Thymus (tissue), 11 donors: ENCODE measurements at regions not wholly inside any gene's neighbourhood (a gene's known extent, or its start where the extent isn't known, plus 50 kb on each side); places are given as distances from the start of the nearest gene placed in this dataset.

Experiments used
- DNase-seq, 9 donors: peaks; one replicate each; pipeline ENCODE4 v3.0.0-alpha.2; 2013; ENCODE audit warnings: low spot score in 9 of 9, low read depth in 6 of 9, missing footprints in 1 of 9
- H3K27ac ChIP-seq, 2 donors: one replicate each; pipeline ENCODE4 v1.5.1; 2013; ENCODE audit warnings: control low read depth in 1 of 2, low read depth in 1 of 2, low read length in 1 of 2, mild to moderate bottlenecking in 1 of 2, moderate library complexity in 1 of 2
- H3K27me3 ChIP-seq, 2 donors: one replicate each; pipeline ENCODE4 v1.5.1; 2013; ENCODE audit warnings: low read length in 1 of 2; ENCODE audit not compliant: control insufficient read depth in 2 of 2, insufficient read depth in 1 of 2
- H3K36me3 ChIP-seq, 2 donors: one replicate each; pipeline ENCODE4 v1.5.1; 2013; ENCODE audit warnings: low read length in 1 of 2, mild to moderate bottlenecking in 1 of 2, moderate library complexity in 1 of 2; ENCODE audit not compliant: control insufficient read depth in 2 of 2, insufficient read depth in 2 of 2
- H3K4me1 ChIP-seq, 2 donors: one replicate each; pipeline ENCODE4 v1.5.1; 2013; ENCODE audit warnings: low read length in 2 of 2; ENCODE audit not compliant: control insufficient read depth in 2 of 2, insufficient read depth in 2 of 2
- H3K4me3 ChIP-seq, 2 donors: one replicate each; pipeline ENCODE4 v1.5.1; 2013; ENCODE audit warnings: low read length in 2 of 2, control low read depth in 1 of 2, mild to moderate bottlenecking in 1 of 2
- H3K9me3 ChIP-seq, 2 donors: one replicate each; pipeline ENCODE4 v1.5.1; 2013; ENCODE audit warnings: low read length in 1 of 2, mild to moderate bottlenecking in 1 of 2; ENCODE audit not compliant: control insufficient read depth in 2 of 2, insufficient read depth in 1 of 2
- WGBS: extraction: QIAGEN DNeasy Blood & Tissue Kit; methylation state at CpG from one replicate; pipeline ENCODE4 v1.1.7; 2013; 5-methylcytosine and 5-hydroxymethylcytosine counted together
- donor health status: healthy.

- Histone ChIP-seq H3K27me3 (no peaks in the 10 kb centered on the region), H3K27ac (no peak overlapping the region), H3K4me1 (no peaks in the 10 kb centered on the region), H3K36me3 (no peaks in the 10 kb centered on the region), H3K4me3 (no peak overlapping the region), H3K9me3 (no peaks in the 10 kb centered on the region)
- 83% methylated on average over 2 of the region's 2 CpGs for WGBS
- no peak for DNase-seq
These were observed 304.4 kb upstream of the SMC2 start for GRCh38 chr9:103789686-103790085.

DNA sequence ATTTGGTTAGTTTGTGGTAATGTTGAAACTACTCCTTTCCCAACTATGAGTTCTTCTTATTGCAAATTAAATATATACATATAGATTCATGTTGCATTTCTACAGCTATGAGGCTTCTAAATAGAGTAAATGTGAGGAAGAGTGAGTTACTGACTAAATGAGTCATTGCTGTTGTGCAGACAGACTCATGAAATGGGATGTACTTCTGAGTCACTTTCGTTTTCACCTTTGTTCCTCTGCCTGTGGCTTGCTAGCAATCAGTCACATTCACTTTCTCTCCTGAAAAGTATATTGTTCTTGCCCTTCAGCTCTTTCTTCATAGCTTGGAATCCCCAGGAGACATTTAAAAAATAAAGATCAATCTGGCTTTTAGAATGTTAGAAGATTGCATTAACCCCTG lies 295.5 kb upstream of the SMC2 start:
- H3K4me1 ChIP-seq, result no peaks in the 10 kb centered on the region
- no peaks in the 10 kb centered on the region for H3K36me3 ChIP-seq
- H3K4me3 ChIP-seq, result no peak overlapping the region
- no peak overlapping the region for H3K27ac ChIP-seq
- WGBS, result 31% methylated on average over 1 of the region's 1 CpG
- no peaks in the 10 kb centered on the region for H3K27me3 ChIP-seq
- no peak for DNase-seq
- no peaks in the 10 kb centered on the region for H3K9me3 ChIP-seq

- H3K4me3 ChIP-seq, result no peak overlapping the region
- H3K9me3 ChIP-seq, result no peaks in the 10 kb centered on the region
- WGBS, result 90% methylated on average over 1 of the region's 1 CpG
- H3K36me3 ChIP-seq, result no peaks in the 10 kb centered on the region
- no peaks in the 10 kb centered on the region for H3K4me1 ChIP-seq
- H3K27me3 ChIP-seq, result no peaks in the 10 kb centered on the region
- no peak overlapping the region for H3K27ac ChIP-seq
- no peak for DNase-seq
These were observed 294.1 kb upstream of the SMC2 start for GRCh38 chr9:103799959-103800358.

GRCh38 chr9:103802068-103802467 lies 292.0 kb upstream of the SMC2 start:
- Histone ChIP-seq H3K36me3 (no peaks in the 10 kb centered on the region), H3K9me3 (no peaks in the 10 kb centered on the region), H3K27me3 (no peaks in the 10 kb centered on the region), H3K27ac (no peak overlapping the region), H3K4me1 (no peaks in the 10 kb centered on the region), H3K4me3 (no peak overlapping the region)
- 88% methylated on average over 1 of the region's 1 CpG for WGBS
- DNase-seq, result no peak

DNA sequence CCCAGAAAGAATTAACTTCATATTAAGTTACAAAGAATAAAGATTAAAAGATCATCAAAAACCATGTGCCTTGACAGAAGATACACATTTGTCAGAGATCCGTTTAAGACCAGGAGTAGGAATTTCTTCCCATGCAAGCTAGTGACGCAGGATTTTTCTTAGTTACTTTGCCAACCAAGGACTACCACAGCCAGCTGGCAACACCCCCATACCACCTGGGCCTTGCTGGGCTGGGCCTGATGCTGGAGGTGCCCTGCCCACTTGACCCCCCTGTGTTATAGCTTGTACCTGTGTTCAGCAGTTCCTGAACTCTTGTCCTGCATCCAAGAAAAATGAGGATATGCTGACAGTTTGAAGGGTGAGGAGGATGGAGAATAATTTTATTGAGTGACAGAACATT lies 290.9 kb upstream of the SMC2 start:
- Histone ChIP-seq H3K36me3 (no peaks in the 10 kb centered on the region), H3K4me1 (no peaks in the 10 kb centered on the region), H3K9me3 (no peaks in the 10 kb centered on the region), H3K4me3 (no peak overlapping the region), H3K27me3 (no peaks in the 10 kb centered on the region), H3K27ac (no peak overlapping the region)
- no peak for DNase-seq
- 98% methylated on average over 2 of the region's 2 CpGs for WGBS

DNA sequence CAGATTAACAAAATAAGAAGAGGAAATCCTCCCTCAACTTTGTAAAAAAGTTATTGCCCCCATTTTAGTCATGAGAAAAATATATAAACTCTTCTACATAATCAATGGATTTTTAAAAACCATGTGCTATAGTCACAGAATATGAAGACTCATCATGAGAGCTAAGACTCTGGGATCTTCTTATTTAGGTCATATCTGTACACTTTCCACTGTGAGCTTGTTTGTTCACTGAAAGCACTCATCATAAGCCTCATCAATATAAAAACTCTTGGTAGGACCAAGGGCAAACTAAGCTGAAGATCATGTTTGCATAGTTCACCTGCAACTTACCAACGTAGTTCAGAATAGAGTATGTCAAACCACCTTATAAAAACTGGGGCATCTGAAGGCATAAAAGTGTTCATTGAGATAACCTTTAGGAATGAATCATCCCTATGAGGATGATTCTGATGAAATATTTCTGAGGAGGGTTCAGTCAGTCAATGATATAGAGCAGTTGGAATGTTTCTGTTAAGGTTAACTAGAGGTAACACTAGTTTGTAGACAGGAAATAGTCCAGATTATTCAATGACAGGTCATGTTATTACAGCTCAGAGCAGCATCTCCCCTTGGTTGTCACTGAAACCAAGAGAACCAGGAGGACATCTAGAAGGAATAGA lies 289.9 kb upstream of the SMC2 start:
- Histone ChIP-seq H3K4me3 (no peak overlapping the region), H3K4me1 (no peaks in the 10 kb centered on the region), H3K9me3 (no peaks in the 10 kb centered on the region), H3K36me3 (no peaks in the 10 kb centered on the region), H3K27me3 (no peaks in the 10 kb centered on the region), H3K27ac (no peak overlapping the region)
- DNase-seq, result no peak
- 76% methylated on average over 1 of the region's 1 CpG for WGBS

DNA sequence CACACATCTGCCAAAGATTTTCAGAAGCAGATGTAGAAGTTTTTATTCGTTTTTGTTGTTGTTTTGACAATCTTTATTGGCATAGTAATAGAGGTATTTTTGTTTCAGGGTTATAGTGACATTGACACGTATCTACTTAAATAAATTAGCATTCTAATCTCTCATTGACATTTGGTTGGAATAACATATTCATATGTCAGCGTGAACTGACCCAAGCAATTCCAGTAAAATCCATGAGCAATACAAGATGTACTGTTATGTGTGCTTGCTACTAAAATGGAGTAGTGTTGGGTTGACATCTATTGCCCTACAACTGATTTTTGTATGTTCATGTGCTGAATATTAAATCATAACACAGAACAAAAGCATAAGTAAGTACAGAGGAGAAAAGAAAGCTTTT lies 284.4 kb upstream of the SMC2 start:
- no peak for DNase-seq
- no peaks in the 10 kb centered on the region for H3K36me3 ChIP-seq
- 83% methylated on average over 3 of the region's 3 CpGs for WGBS
- no peaks in the 10 kb centered on the region for H3K4me1 ChIP-seq
- H3K4me3 ChIP-seq, result no peak overlapping the region
- no peaks in the 10 kb centered on the region for H3K9me3 ChIP-seq
- no peak overlapping the region for H3K27ac ChIP-seq
- H3K27me3 ChIP-seq, result no peaks in the 10 kb centered on the region

DNA sequence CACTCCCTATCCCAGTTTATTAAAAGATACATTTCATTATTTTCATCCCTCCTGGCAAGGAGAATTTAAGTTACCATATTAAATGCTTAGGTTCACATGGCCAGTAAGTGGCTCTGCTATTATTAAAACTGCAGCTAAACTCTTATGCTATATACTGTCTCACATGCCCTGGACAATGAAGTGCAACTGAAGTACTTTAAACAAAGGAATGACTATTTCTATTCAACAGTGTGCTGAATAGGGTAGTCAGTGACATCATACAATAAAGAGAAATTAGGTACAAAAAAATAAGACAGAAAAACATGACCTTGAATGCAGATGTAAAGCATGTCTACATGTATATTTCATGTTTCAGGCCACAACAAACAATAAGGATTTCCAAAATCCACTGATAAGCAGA lies 282.6 kb upstream of the SMC2 start:
- no peaks in the 10 kb centered on the region for H3K4me1 ChIP-seq
- no peaks in the 10 kb centered on the region for H3K27me3 ChIP-seq
- no peaks in the 10 kb centered on the region for H3K9me3 ChIP-seq
- no peak overlapping the region for H3K27ac ChIP-seq
- H3K4me3 ChIP-seq, result no peak overlapping the region
- DNase-seq, result no peak
- H3K36me3 ChIP-seq, result no peaks in the 10 kb centered on the region

DNA sequence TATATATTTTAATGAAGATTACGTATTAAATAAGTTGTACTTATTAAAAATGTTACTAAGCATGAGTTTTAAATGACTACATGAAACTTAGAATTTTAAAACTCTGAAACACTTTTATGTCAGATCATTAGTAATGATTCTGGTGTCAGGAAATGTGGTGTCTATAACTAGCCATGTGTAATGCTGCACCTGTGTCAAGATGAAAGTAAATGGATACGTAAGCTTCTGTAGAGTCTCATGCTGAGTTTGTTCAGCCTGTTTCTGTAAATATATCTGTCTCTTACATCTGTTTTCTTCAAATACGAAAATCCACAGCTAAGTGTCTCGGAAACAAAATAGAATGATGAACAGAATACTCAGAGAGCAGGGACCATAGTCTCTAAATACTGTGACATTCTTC lies 278.0 kb upstream of the SMC2 start:
- Histone ChIP-seq H3K36me3 (no peaks in the 10 kb centered on the region), H3K4me1 (no peaks in the 10 kb centered on the region), H3K9me3 (no peaks in the 10 kb centered on the region), H3K4me3 (no peak overlapping the region), H3K27me3 (no peaks in the 10 kb centered on the region), H3K27ac (no peak overlapping the region)
- no peak for DNase-seq
- WGBS, result 90% methylated on average over 4 of the region's 4 CpGs

DNA sequence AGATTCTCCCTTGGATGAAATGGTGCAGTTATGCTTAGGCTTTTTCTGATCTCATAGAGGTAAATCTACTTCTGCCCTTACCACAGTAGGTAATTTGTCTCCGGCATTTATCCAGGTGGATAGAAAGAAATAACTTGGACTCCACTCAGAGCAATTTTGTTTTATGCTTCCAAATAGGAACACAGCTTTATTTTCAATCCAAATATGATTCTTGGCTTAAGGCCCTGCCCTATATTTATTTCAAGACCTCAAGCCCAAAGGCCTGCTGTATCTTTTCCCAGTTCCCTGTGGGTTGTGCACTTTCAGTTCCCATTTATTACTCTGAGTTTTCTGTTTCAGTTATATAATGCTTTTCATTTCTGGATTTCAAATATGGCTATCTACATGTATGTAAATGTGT lies 274.2 kb upstream of the SMC2 start:
- Histone ChIP-seq H3K4me1 (no peaks in the 10 kb centered on the region), H3K36me3 (no peaks in the 10 kb centered on the region), H3K27me3 (no peaks in the 10 kb centered on the region), H3K9me3 (no peaks in the 10 kb centered on the region), H3K27ac (no peak overlapping the region), H3K4me3 (no peak overlapping the region)
- DNase-seq, result no peak
- WGBS, result 97% methylated on average over 1 of the region's 1 CpG
